Keratinocyte (primary cell): ENCODE measurements at regions not wholly inside any gene's neighbourhood (a gene's known extent, or its start where the extent isn't known, plus 50 kb on each side); places are given as distances from the start of the nearest gene placed in this dataset.

Experiments used
- DNase-seq: peaks from one replicate; pipeline ENCODE4 v3.0.0-alpha.2; 2011; ENCODE audit warnings: low read depth, missing footprints, low spot score
- FAIRE-seq: peaks from 2 replicates; lab custom pipeline; 2011; peaks lifted over from hg19 to GRCh38; lab: Jason Lieb, UNC
- H2AFZ ChIP-seq: 2 replicates; pipeline ENCODE4 v1.6.0; 2012; ENCODE audit warnings: low read length, control low read depth, inconsistent platforms; ENCODE audit not compliant: control insufficient read depth
- H3K27ac ChIP-seq: 2 replicates; pipeline ENCODE4 v1.5.1; 2011; ENCODE audit warnings: low read length; ENCODE audit not compliant: control insufficient read depth, insufficient read depth
- H3K27me3 ChIP-seq: 3 replicates; pipeline ENCODE4 v1.6.0; 2011; ENCODE audit warnings: low read length; ENCODE audit not compliant: control insufficient read depth, insufficient read depth; ENCODE audit errors: extremely low read depth
- H3K36me3 ChIP-seq, 2 experiments: 2 replicates in 1 of 2; 3 replicates in 1 of 2; pipeline ENCODE4 v1.5.1; 2011; ENCODE audit warnings: low read length in 2 of 2, mild to moderate bottlenecking in 1 of 2; ENCODE audit not compliant: control insufficient read depth in 2 of 2, insufficient read depth in 2 of 2; ENCODE audit errors: extremely low read depth in 1 of 2
- H3K4me1 ChIP-seq: 3 replicates; pipeline ENCODE4 v1.5.1; 2011; ENCODE audit warnings: low read length; ENCODE audit not compliant: control insufficient read depth, insufficient read depth; ENCODE audit errors: extremely low read depth
- H3K4me2 ChIP-seq: 3 replicates; pipeline ENCODE4 v1.6.0; 2011; ENCODE audit warnings: low read depth, low read length; ENCODE audit not compliant: control insufficient read depth, insufficient read depth; ENCODE audit errors: extremely low read depth
- H3K4me3 ChIP-seq, 3 experiments: fragments of 200-600 bp in 1 of 3; sonication (generic) in 1 of 3; 2 replicates in 2 of 3; 3 replicates in 1 of 3; pipeline ENCODE4 v1.5.1; 2011 to 2016; ENCODE audit warnings: low read length in 3 of 3, mild to moderate bottlenecking in 3 of 3, control low read depth in 2 of 3, inconsistent platforms in 1 of 3, low read depth in 1 of 3, mixed read lengths in 1 of 3, mixed run types in 1 of 3, moderate library complexity in 1 of 3; ENCODE audit not compliant: control insufficient read depth in 2 of 3, insufficient read depth in 2 of 3; ENCODE audit errors: extremely low read depth in 1 of 3
- H3K79me2 ChIP-seq: 2 replicates; pipeline ENCODE4 v1.6.0; 2012; ENCODE audit warnings: low read length; ENCODE audit not compliant: control insufficient read depth, insufficient read depth
- H3K9ac ChIP-seq: 3 replicates; pipeline ENCODE4 v1.6.0; 2011; ENCODE audit warnings: low read length; ENCODE audit not compliant: control insufficient read depth, insufficient read depth; ENCODE audit errors: extremely low read depth
- H3K9me1 ChIP-seq: 3 replicates; pipeline ENCODE4 v1.6.0; 2011; ENCODE audit warnings: low read length; ENCODE audit not compliant: control insufficient read depth, insufficient read depth; ENCODE audit errors: extremely low read depth
- H3K9me3 ChIP-seq: 2 replicates; pipeline ENCODE4 v1.5.1; 2012; ENCODE audit warnings: low read depth, low read length; ENCODE audit not compliant: control insufficient read depth
- H4K20me1 ChIP-seq: 3 replicates; pipeline ENCODE4 v1.6.0; 2011; ENCODE audit warnings: low read length; ENCODE audit not compliant: control insufficient read depth, insufficient read depth; ENCODE audit errors: extremely low read depth
- CTCF ChIP-seq, 3 experiments: IDR thresholded peaks in 1 of 3; conservative IDR thresholded peaks in 1 of 3; optimal IDR thresholded peaks in 1 of 3; 2 replicates in 2 of 3; 3 replicates in 1 of 3; pipeline versions ENCODE3 to v1.5.1; 2011; ENCODE audit warnings: low read length in 3 of 3, mild to moderate bottlenecking in 3 of 3, moderate library complexity in 2 of 3, control low read depth in 1 of 3, inconsistent platforms in 1 of 3; ENCODE audit not compliant: insufficient read depth in 2 of 3; ENCODE audit errors: extremely low read depth in 1 of 3
- EZH2 ChIP-seq: IDR thresholded peaks from one replicate; pipeline ENCODE4 v1.6.1; 2012; ENCODE audit warnings: inconsistent platforms, mild to moderate bottlenecking, low read length, moderate library complexity
- dilution Hi-C: fragments of 300-500 bp; cut with MboI; formaldehyde crosslinking; loops from one replicate; pipeline ENCODE4 v1.7.0; 2020; ENCODE audit warnings: low sequenced_read_pairs; ENCODE audit not compliant: extremely low pct_ligation_motif_present

DNA sequence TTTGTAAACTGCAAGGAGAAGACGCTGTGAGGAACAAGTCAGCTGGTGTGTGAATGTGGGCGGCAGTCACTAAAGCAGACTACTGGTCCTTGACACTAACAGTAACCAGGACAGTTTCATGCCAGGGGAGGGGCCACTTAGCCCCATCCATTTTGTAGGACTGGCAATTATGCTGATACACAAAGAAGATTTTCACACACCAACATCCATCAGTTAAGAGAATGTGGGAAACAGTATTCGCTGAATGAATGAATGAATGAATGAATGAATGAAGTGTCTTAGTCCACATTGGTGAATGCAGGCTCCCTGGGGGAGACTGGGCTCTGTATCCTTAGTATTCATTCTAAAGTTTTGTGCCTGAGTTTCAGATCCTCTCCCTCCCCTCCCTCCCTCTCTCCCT, 590.4 kb downstream of the BRD1 start:
- Histone ChIP-seq H3K9me3 (peaks cover 24% of the 10 kb centered on the region), H4K20me1 (no peaks in the 10 kb centered on the region), H3K27me3 (no peaks in the 10 kb centered on the region), H3K27ac (no peak overlapping the region), H3K4me2 (no peak overlapping the region), H3K9me1 (no peaks in the 10 kb centered on the region), H3K79me2 (no peaks in the 10 kb centered on the region), H3K4me1 (no peaks in the 10 kb centered on the region), H3K36me3 (no peaks in the 10 kb centered on the region), H3K9ac (no peak overlapping the region), H2AFZ (no peak overlapping the region), H3K4me3 (no peak overlapping the region)
- DNase-seq = no peak
- no peak for FAIRE-seq
- TF ChIP-seq CTCF (optimal IDR thresholded peaks at IDR 0.05 in 1 of 3, IDR thresholded peaks at IDR 0.05 in 1 of 3, conservative IDR thresholded peaks at IDR 0.05 in 1 of 3; ENCODE audit: extremely low read depth in 1 of 3, insufficient read depth in 2 of 3, low read length in 3 of 3) = no peak
- no peak for TF ChIP-seq EZH2
- dilution Hi-C loops = no loop called here

GRCh38 chr22:49236541-49237075, 591.1 kb downstream of the BRD1 start:
- Histone ChIP-seq H2AFZ (no peak overlapping the region), H3K4me1 (no peaks in the 10 kb centered on the region), H3K4me2 (no peak overlapping the region), H3K27ac (no peak overlapping the region), H3K4me3 (no peak overlapping the region), H4K20me1 (no peaks in the 10 kb centered on the region), H3K27me3 (no peaks in the 10 kb centered on the region), H3K9me3 (peaks cover 24% of the 10 kb centered on the region), H3K79me2 (no peaks in the 10 kb centered on the region), H3K9ac (no peak overlapping the region), H3K9me1 (no peaks in the 10 kb centered on the region), H3K36me3 (no peaks in the 10 kb centered on the region)
- DNase-seq (no peak), FAIRE-seq (no peak)
- no peak for TF ChIP-seq EZH2
- no peak for TF ChIP-seq CTCF (optimal IDR thresholded peaks at IDR 0.05 in 1 of 3, IDR thresholded peaks at IDR 0.05 in 1 of 3, conservative IDR thresholded peaks at IDR 0.05 in 1 of 3; ENCODE audit: extremely low read depth in 1 of 3, insufficient read depth in 2 of 3, low read length in 3 of 3)
- dilution Hi-C loops = no loop called here
